ENCODE measurements at regions not wholly inside any gene's neighbourhood (a gene's known extent, or its start where the extent isn't known, plus 50 kb on each side); places are given as distances from the start of the nearest gene placed in this dataset.

DNA sequence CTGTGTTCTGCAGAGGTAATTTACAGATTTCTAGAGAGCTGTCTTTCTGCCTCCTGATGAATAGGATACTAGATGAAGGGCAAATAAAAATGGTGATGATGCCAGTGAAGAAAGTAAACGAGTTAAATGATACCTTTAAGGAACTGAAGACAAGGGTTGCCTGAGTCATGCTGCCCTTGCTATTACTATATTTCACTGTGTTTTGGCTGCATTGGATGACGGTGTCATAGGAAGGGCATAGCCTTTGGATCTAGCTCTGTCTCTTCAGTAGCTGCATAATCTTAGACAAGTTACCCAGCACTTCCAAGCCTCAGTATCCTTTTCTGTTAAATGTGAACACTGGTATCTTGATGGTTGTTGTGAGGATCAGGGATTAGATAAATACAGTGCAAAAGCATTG, 131.5 kb upstream of the FGGY start:
- Histone ChIP-seq H3K9me3 (ENCODE audit: control insufficient read depth, insufficient read depth, low read length) (no peaks in the 10 kb centered on the region), H3K27ac (ENCODE audit: low read depth, low read length) (no peak overlapping the region), H3K27me3 (ENCODE audit: control insufficient read depth, insufficient read depth, low read length) (no peaks in the 10 kb centered on the region), H3K4me3 (ENCODE audit: low read depth, low read length) (no peak overlapping the region), H3K4me1 (ENCODE audit: control insufficient read depth, insufficient read depth, low read length) (no peaks in the 10 kb centered on the region), H3K36me3 (ENCODE audit: control insufficient read depth, insufficient read depth, low read length) (no peaks in the 10 kb centered on the region)
- WGBS (ENCODE audit: insufficient coverage) = no CpG with 5 or more reads among the region's 2 CpGs
- DNase-seq (ENCODE audit: low read depth in 4 of 6, low spot score in 6 of 6) = no peak

DNA sequence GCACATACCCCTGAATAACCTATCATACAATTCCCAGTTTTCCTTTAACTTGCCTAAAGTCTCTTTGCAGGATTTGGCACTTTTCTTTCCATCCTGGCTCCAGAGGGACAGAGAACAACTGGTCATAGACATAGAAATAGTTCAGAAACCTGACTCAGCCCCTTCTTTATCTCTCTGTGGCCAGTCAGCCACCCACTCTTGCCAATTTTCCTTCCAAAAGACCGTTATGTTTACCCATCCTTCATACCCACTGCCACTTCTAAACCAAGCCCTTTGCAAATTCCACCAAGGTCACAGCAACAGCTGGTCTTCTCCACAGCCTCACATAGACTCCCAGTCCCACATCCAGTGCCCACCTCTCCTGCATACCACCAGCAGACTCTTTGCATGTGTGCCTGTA, 127.2 kb upstream of the FGGY start:
- no peak overlapping the region for H3K27ac ChIP-seq (ENCODE audit: low read depth, low read length)
- no peaks in the 10 kb centered on the region for H3K36me3 ChIP-seq (ENCODE audit: control insufficient read depth, insufficient read depth, low read length)
- 73% methylated on average over 1 of the region's 1 CpG for WGBS (ENCODE audit: insufficient coverage)
- H3K4me1 ChIP-seq (ENCODE audit: control insufficient read depth, insufficient read depth, low read length) = no peaks in the 10 kb centered on the region
- H3K4me3 ChIP-seq (ENCODE audit: low read depth, low read length) = no peak overlapping the region
- no peak for DNase-seq (ENCODE audit: low read depth in 4 of 6, low spot score in 6 of 6)
- H3K9me3 ChIP-seq (ENCODE audit: control insufficient read depth, insufficient read depth, low read length) = no peaks in the 10 kb centered on the region
- H3K27me3 ChIP-seq (ENCODE audit: control insufficient read depth, insufficient read depth, low read length) = no peaks in the 10 kb centered on the region

DNA sequence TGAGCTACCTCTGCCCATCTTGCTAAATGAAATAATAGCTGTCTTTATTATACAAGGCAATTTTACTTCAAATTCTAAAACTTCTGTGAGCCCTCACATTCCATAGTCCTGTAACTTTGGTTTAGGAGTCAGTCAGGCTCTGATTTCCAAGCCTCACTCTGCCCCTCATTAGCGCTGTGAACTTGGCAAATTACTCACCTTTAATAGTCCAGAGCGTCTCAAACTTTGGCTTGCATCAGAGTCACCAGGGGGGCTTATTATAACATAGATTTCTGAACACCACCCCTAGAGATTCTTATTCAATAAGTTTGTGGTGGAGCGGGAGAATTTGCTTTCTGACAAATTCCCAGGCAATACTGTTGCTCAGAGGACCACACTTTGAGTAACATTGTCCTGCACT, 126.2 kb upstream of the FGGY start:
- no CpG with 5 or more reads among the region's 3 CpGs for WGBS (ENCODE audit: insufficient coverage)
- no peaks in the 10 kb centered on the region for H3K27me3 ChIP-seq (ENCODE audit: control insufficient read depth, insufficient read depth, low read length)
- H3K4me3 ChIP-seq (ENCODE audit: low read depth, low read length) = no peak overlapping the region
- no peak overlapping the region for H3K27ac ChIP-seq (ENCODE audit: low read depth, low read length)
- no peak for DNase-seq (ENCODE audit: low read depth in 4 of 6, low spot score in 6 of 6)
- H3K36me3 ChIP-seq (ENCODE audit: control insufficient read depth, insufficient read depth, low read length) = no peaks in the 10 kb centered on the region
- no peaks in the 10 kb centered on the region for H3K9me3 ChIP-seq (ENCODE audit: control insufficient read depth, insufficient read depth, low read length)
- no peaks in the 10 kb centered on the region for H3K4me1 ChIP-seq (ENCODE audit: control insufficient read depth, insufficient read depth, low read length)

DNA sequence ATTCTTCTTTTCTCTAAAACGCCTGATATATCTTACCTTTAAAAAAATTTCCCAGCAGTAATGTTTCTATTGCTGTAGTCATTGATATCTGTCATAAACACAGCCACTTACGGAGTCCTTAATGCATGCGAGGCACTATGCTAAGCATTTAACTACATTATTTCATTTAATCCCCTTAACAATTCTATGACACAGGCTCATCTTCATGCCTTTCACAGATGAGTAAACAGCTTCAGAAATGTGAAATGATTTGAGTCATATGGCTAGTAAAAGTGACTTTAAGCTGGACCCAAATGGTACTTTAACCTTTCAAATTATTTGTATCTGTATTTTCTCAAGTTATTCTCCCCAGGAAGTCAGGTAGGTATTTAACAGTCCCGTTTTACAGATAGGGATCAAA, 125.1 kb upstream of the FGGY start:
- no peaks in the 10 kb centered on the region for H3K9me3 ChIP-seq (ENCODE audit: control insufficient read depth, insufficient read depth, low read length)
- no peaks in the 10 kb centered on the region for H3K4me1 ChIP-seq (ENCODE audit: control insufficient read depth, insufficient read depth, low read length)
- no CpG with 5 or more reads among the region's 4 CpGs for WGBS (ENCODE audit: insufficient coverage)
- no peaks in the 10 kb centered on the region for H3K36me3 ChIP-seq (ENCODE audit: control insufficient read depth, insufficient read depth, low read length)
- no peak overlapping the region for H3K27ac ChIP-seq (ENCODE audit: low read depth, low read length)
- DNase-seq (ENCODE audit: low read depth in 4 of 6, low spot score in 6 of 6) = no peak
- no peak overlapping the region for H3K4me3 ChIP-seq (ENCODE audit: low read depth, low read length)
- H3K27me3 ChIP-seq (ENCODE audit: control insufficient read depth, insufficient read depth, low read length) = no peaks in the 10 kb centered on the region

DNA sequence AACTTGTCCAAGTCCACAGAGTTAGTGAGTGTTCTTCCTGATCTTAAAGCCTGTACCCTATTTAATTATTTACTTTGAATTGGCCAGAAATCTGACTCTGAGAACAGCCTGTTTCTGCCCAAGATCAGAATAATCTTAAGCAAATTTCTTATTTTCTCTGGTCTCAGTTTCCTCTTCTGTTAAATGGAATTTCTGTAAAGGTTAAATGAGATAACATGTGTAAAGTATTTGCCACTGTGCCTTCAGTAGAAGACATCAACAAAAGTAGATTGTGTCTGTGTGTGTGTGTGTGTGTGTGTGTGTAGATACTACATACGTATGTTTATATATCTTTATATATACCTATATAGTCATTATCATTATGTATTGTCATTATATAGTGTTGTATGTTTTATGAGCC, 124.2 kb upstream of the FGGY start:
- Histone ChIP-seq H3K27ac (ENCODE audit: low read depth, low read length) (no peak overlapping the region), H3K9me3 (ENCODE audit: control insufficient read depth, insufficient read depth, low read length) (no peaks in the 10 kb centered on the region), H3K4me3 (ENCODE audit: low read depth, low read length) (no peak overlapping the region), H3K36me3 (ENCODE audit: control insufficient read depth, insufficient read depth, low read length) (no peaks in the 10 kb centered on the region), H3K4me1 (ENCODE audit: control insufficient read depth, insufficient read depth, low read length) (no peaks in the 10 kb centered on the region), H3K27me3 (ENCODE audit: control insufficient read depth, insufficient read depth, low read length) (no peaks in the 10 kb centered on the region)
- no peak for DNase-seq (ENCODE audit: low read depth in 4 of 6, low spot score in 6 of 6)
- WGBS (ENCODE audit: insufficient coverage) = no CpG with 5 or more reads among the region's 1 CpG

DNA sequence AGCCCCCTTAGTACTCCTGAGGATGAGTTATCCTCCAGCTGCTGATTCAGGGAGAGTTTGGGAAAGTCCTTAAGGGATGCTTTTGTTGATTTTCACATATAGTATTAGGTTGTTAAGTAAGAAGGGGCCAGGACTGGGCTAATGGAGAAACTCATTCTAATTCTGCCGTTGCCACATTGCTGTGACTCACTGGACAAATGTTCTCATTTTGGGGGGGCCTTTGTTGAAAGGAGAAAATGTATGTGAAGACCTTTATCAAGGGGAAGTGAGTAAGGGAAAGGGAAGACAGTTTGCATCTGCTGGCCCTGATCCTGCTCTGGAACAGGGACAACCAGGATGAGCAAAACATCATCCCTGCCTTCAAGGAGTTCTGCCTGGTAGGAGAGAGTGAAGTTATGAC, 123.2 kb upstream of the FGGY start:
- no peak overlapping the region for H3K4me3 ChIP-seq (ENCODE audit: low read depth, low read length)
- H3K27ac ChIP-seq (ENCODE audit: low read depth, low read length) = no peak overlapping the region
- no peaks in the 10 kb centered on the region for H3K36me3 ChIP-seq (ENCODE audit: control insufficient read depth, insufficient read depth, low read length)
- no peaks in the 10 kb centered on the region for H3K9me3 ChIP-seq (ENCODE audit: control insufficient read depth, insufficient read depth, low read length)
- 63% methylated on average over 1 of the region's 1 CpG for WGBS (ENCODE audit: insufficient coverage)
- H3K4me1 ChIP-seq (ENCODE audit: control insufficient read depth, insufficient read depth, low read length) = peaks cover 3% of the 10 kb centered on the region
- no peaks in the 10 kb centered on the region for H3K27me3 ChIP-seq (ENCODE audit: control insufficient read depth, insufficient read depth, low read length)
- no peak for DNase-seq (ENCODE audit: low read depth in 4 of 6, low spot score in 6 of 6)

DNA sequence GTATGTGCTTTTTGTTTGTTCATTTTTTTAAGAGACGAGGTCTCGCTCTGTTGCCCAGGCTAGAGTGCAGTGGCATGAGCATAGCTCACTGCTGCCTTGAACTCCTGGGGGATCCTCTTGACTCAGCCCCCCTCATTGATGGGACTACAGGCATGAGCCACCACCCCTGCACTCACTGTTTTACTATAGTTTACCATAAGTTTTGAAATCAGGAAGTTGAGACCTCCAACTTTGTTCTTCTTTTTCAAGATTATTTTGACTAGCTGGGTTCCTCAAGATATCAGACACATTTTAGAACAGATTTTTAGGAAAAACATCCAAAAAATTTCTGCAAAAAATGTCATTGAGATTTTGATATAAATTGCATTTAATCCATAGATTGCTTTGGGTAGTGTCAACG, 120.4 kb upstream of the FGGY start:
- DNase-seq (ENCODE audit: low read depth in 4 of 6, low spot score in 6 of 6) = no peak
- Histone ChIP-seq H3K4me1 (ENCODE audit: control insufficient read depth, insufficient read depth, low read length) (peaks cover 3% of the 10 kb centered on the region), H3K36me3 (ENCODE audit: control insufficient read depth, insufficient read depth, low read length) (no peaks in the 10 kb centered on the region), H3K27ac (ENCODE audit: low read depth, low read length) (no peak overlapping the region), H3K27me3 (ENCODE audit: control insufficient read depth, insufficient read depth, low read length) (no peaks in the 10 kb centered on the region), H3K9me3 (ENCODE audit: control insufficient read depth, insufficient read depth, low read length) (no peaks in the 10 kb centered on the region), H3K4me3 (ENCODE audit: low read depth, low read length) (no peak overlapping the region)
- WGBS (ENCODE audit: insufficient coverage) = no CpG with 5 or more reads among the region's 3 CpGs

DNA sequence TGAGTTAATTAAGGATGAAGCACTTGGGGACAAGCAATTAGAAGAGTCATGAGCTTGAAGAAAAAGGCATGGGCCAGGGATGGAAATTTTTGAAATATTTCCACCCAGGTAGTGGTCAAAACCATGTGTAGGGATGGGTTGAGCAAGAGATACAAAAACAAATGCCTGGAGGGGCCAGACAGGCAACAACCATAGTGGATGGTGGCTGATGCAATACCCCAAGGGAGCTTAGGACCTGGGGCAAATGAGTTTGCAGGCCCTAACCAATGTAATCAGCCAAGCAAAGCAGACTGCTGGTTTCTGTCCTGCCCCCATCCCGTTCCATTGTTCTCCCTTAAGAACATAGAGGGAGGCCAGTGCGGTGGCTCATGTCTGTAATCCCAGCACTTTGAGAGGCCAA, 119.1 kb upstream of the FGGY start:
- no peaks in the 10 kb centered on the region for H3K27me3 ChIP-seq (ENCODE audit: control insufficient read depth, insufficient read depth, low read length)
- H3K36me3 ChIP-seq (ENCODE audit: control insufficient read depth, insufficient read depth, low read length) = no peaks in the 10 kb centered on the region
- H3K4me3 ChIP-seq (ENCODE audit: low read depth, low read length) = no peak overlapping the region
- no peak overlapping the region for H3K27ac ChIP-seq (ENCODE audit: low read depth, low read length)
- no peaks in the 10 kb centered on the region for H3K9me3 ChIP-seq (ENCODE audit: control insufficient read depth, insufficient read depth, low read length)
- no peak for DNase-seq (ENCODE audit: low read depth in 4 of 6, low spot score in 6 of 6)
- peaks cover 3% of the 10 kb centered on the region for H3K4me1 ChIP-seq (ENCODE audit: control insufficient read depth, insufficient read depth, low read length)
- 80% methylated on average over 1 of the region's 2 CpGs for WGBS (ENCODE audit: insufficient coverage)

DNA sequence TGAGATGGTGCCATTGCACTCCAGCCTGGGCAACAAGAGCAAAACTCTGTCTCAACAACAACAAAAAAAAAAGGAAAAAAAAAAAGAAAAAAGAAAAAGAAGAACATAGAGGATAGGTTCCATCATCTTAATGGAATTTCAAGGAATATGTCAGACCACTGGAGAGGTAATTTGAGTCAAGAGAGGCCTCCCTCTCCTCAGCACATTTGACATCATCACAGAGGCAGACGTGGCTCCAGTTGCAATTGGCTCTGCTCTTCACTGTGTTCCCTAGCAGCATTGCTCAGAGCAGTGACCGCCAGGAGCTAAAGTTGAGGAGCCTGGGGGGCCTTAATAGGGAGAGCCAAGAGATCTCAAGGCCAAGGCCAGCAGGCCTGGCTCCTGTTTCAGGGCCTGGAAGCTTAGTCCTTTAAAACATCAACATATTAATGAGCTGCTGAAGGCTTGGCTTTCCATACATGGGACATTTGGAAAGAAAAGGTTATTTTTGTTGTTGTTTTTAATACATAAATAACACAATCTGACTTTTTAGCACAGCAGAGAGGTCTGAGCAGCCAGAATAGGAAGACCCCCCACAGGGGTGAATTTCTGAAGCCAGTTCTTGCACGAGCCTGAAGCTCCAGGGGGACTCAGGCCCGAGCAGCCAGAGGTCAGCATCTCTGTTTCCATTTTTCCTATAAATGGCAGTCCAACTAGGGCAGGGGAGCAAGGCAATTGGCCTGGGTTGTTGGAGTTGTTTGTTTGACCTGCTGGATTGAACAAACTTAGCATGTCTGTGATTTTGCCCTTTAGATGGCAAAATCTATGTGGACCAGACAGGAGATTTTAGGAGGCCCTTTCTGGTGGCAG, 118.3 kb upstream of the FGGY start:
- Histone ChIP-seq H3K36me3 (ENCODE audit: control insufficient read depth, insufficient read depth, low read length) (no peaks in the 10 kb centered on the region), H3K9me3 (ENCODE audit: control insufficient read depth, insufficient read depth, low read length) (no peaks in the 10 kb centered on the region), H3K4me1 (ENCODE audit: control insufficient read depth, insufficient read depth, low read length) (peaks cover 3% of the 10 kb centered on the region), H3K4me3 (ENCODE audit: low read depth, low read length) (no peak overlapping the region), H3K27ac (ENCODE audit: low read depth, low read length) (peak overlapping the region; percentile 43), H3K27me3 (ENCODE audit: control insufficient read depth, insufficient read depth, low read length) (no peaks in the 10 kb centered on the region)
- 46% methylated on average over 2 of the region's 4 CpGs for WGBS (ENCODE audit: insufficient coverage)
- DNase-seq (ENCODE audit: low read depth in 4 of 6, low spot score in 6 of 6) = peak in 1 of 6 donors; percentile 81

DNA sequence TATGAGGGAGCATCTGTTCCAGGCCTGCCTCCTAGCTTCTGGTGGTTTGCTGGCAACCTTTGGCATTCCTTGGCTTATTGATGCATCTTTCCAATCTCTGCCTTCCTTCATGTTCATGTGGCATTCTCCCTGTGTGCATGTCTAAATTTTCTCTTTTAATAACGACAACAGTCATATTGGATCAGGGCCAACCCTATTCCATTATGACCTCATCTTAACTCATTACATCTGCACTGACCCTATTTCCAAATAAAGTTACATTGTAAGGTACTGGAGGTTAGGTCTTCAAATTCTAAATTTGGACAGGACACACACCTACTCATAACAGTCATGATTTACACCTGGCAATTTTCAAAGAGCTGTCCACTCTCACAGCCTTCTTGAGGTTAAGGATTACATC, 117.2 kb upstream of the FGGY start:
- H3K9me3 ChIP-seq (ENCODE audit: control insufficient read depth, insufficient read depth, low read length) = no peaks in the 10 kb centered on the region
- H3K27me3 ChIP-seq (ENCODE audit: control insufficient read depth, insufficient read depth, low read length) = no peaks in the 10 kb centered on the region
- no peak overlapping the region for H3K27ac ChIP-seq (ENCODE audit: low read depth, low read length)
- H3K4me1 ChIP-seq (ENCODE audit: control insufficient read depth, insufficient read depth, low read length) = peaks cover 3% of the 10 kb centered on the region
- no CpG with 5 or more reads among the region's 1 CpG for WGBS (ENCODE audit: insufficient coverage)
- no peak overlapping the region for H3K4me3 ChIP-seq (ENCODE audit: low read depth, low read length)
- no peaks in the 10 kb centered on the region for H3K36me3 ChIP-seq (ENCODE audit: control insufficient read depth, insufficient read depth, low read length)
- DNase-seq (ENCODE audit: low read depth in 4 of 6, low spot score in 6 of 6) = no peak
